Muscle of back (tissue), 3 donors: ENCODE measurements at regions not wholly inside any gene's neighbourhood (a gene's known extent, or its start where the extent isn't known, plus 50 kb on each side); places are given as distances from the start of the nearest gene placed in this dataset.

Experiments used
- DNase-seq, 3 donors: peaks; one replicate each; pipeline versions ENCODE4 v3.0.0 to v3.0.0-alpha.2; 2013

DNA sequence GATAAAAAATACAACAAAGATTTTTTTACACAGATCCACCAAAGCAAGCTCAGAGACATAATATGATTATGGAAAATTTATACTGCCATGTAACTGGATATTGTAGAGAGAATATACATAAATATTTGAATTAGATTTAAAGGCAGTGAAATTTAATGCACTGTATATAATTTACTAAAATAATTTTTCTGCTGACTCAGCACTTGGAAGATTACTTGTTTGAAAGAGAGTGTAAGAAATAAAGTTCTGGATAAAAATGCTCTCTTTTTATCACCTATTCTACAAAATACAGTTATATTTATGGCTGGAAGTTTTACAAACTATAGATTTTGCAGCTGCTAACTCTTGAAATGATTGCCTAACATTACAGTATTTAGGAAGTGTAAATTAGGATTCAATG, 628.3 kb upstream of the CHORDC1 start:
- no peak for DNase-seq

DNA sequence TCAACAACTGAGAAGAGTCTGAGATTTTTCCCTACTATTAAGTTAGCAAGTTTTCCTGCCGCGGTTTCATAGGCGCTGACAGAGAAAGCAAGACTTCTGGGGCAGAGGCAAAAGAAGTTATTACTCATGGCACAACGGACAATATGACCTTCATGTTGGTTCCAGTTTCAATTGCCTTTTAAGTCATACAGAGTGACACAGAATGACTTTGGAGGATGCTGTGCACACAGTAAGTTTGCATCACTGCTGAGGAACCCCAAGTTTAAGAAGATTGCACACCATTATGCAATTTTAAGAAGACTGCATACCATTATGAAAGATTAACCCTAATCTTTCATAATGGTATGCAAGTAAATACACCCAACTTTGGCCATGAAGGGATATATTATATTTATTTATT, 626.5 kb upstream of the CHORDC1 start:
- DNase-seq = no peak

DNA sequence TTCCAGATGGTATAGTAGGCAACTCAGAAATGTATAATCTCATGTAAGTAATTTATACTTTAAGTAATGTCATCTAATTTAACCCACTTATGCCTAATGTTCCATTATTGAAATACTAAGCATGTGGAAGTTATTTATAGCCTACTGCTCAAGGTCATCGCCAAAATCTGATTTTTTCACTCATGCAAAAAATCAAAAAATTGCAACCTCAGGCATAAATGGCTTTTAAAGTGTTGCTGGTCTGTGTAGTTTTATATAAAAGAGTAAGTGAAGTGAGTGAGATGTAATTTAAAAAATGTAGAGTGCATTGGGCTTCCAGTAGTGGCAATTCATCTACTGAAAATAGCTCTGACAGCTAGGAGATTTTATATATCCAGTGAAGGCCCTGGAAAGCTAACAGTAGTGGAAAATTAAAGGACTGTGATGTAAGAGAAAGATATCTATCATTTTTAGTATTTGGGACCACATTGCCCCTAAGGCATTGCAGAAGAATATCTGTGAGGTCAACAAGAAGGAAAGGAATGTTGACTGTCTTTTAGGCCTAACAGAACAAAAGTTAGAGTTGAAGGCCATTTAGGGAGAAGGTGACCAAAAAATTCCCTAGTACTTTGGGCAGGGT, 624.5 kb upstream of the CHORDC1 start:
- no peak for DNase-seq

DNA sequence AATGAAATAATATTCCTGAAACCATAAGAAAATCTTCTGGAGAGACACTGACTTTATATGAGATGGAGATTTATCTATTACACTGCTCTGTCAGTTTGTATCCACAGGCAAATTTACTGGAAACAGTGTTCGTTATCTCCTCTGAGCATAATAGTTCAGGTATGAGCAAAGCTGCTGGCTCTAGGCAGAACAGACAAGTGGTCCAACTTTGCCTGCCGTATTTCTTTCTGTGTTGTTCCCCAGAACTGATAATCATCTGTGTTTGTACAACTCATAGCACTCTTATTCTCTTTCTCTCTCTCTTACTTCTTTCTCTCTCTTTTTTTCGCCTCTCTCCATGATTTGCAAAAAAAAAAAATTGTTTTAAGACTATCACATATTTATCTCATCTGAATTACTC, 623.8 kb upstream of the CHORDC1 start:
- DNase-seq = no peak

DNA sequence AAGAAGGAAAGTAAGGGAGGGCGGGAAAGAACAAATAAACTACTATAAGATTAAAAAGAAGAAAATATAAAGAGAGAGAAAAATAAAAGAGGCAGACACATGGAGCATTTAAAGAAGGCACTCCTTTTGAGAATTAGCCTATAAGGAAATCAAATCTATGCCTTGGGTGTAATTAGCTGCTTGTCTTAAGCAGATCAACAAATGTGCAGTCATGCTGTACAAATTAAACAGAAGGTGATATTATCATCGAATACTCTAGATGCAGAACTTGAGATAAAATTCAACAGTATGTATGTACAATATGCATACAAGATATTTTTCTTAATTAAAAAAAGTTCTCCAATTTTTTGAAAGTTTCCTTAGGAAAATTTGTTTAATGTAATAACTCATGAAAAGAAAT, 623.0 kb upstream of the CHORDC1 start:
- no peak for DNase-seq

DNA sequence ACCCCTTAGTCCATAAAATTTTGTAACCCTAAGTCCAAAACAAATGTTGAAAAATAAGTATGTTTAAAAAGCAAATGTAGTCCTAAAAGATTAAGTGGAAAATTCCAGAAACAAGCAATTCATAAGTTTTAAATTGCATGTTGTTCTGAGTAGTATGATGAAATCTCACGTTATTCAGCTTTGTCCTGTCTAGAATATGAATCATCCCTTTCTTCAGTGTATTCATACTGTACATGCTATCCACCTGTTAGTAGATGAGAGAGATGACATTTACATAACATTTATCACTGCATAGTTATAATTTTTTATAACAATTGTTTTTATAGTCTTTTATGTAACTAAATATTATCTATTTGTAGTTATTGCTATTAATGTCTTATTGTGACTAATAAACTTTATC, 622.3 kb upstream of the CHORDC1 start:
- DNase-seq = no peak

DNA sequence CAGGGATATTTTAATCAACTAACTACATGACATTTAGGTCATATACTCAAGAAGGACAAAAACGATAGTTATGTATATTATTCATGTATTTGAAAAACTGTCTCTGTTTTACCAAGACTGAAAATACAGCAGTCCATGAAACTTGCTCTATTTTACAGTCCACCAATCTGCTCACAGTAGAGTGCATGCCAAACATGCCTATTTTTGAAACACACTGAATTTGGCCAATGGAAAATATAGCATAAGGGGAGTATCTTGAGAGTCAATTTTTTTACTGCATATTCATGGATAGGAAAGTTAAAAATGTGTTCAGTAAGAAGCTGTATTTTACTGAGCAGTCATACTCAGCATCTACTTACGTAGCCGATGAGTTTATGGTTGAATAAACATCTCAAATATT, 621.2 kb upstream of the CHORDC1 start:
- DNase-seq = no peak

DNA sequence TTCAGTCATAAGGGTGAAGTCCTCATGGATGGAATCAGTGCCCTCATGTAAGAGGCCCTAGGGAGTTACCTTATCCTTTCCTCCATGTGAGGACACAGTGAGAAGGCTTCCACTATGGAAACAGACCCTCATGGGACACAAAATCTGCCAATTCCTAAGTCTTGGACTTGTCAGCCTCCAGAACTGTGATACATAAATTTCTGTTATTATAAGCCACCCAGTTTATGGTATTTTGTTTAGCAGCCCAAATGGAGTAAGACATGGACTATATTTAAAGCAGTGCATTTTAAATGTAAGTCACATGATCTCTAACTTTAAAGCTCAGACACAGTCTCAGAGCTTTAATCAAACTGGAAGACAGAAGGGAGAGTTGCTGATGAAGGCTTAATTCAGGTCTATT, 619.8 kb upstream of the CHORDC1 start:
- no peak for DNase-seq

DNA sequence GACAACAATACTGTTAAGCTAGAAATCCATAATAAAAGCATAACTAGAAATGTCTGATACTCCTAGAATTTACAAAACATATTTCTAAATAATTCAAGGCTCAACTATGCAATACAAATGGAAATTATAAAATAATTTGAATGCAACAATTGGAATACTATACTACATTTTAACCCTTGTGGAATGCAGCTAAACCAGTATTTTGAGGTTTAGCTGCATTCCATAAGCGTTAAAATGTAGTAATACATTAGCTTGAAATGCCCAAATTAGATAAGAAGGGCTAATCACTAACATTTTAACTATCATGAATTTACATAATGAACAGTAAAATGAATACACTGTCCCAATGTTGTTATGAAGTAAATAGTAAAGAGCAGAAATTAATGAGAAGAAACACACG, 617.2 kb upstream of the CHORDC1 start:
- DNase-seq = no peak

DNA sequence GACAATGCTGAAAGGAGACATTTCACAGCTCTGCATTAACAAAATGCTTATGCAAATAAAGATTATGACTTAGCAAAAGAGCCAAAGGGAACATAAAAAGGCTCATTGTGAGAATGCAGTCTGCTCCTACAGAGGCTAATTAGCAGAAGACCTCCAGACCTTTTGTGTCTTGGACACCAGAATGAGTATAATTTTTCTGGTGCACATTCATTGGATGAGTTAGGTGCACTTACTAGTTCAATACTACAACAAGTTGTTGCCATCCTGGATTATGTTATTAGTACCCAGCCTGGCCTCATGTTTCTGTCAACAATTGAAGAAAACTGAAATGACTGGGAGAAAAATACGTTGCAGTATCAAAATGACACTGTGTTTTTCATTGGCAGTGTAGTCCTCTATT, 613.2 kb upstream of the CHORDC1 start:
- DNase-seq = no peak

DNA sequence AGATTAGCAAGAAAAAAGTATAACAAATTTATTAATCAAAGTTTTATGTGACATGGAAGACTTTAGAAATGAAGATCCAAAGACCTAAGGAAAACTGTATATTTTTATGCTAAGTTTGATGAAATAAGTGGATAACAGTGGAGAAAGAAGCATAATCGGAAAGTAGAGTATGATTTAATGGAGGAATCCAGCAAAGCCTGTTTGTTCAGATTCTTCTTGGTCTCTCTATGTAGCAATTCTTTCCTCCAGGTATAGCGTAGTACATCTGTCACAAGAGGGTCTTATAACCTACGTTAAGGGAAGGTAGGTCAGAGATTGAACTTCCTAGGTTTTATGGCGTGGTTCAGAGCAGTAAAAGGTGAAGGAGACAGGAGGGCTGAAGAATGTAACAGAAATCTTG, 600.6 kb upstream of the CHORDC1 start:
- no peak for DNase-seq

DNA sequence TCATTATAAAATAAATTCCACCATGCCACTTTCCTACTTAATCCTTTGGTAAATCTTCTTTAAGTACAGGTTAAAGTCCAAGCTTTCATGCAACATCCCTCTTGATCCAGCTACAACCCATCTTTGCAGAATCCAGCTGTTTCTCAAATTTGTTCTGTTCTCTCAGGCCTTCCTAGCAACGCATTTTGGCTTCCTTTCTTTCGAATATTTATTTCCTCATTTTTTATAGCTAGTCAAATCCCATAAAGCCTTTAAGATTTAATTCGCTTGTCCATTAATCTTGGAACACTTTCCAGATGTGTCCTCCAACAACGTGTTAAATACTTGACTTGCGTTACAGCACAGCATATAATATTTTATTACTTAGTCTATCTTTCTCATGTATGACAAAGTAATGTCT, 600.1 kb upstream of the CHORDC1 start:
- peak; percentile 3 to 66 (median 15) for DNase-seq

DNA sequence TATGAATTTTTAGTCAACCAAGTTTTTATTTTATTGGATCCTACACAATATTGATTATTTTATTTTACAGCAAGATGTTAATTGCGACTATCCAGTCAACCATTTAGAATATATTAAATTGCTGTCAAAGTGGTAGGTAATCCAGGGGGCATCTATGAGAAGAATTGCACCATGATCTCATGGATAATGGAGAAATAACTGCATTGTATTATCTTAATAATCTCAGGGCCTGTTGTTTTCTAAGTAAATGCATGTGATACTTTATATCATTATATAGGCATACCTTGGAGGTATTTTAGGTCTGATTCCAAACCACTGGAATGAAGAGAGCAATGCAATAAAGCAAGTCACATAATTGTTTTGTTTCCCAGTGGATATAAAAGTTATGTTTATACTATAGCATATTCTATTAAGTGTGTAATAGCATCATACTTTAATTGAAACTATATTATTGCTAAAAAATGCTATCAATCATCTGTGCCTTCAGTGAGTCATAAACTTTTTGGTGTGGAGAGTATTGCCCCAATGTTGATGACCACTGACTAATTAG, 595.4 kb upstream of the CHORDC1 start:
- DNase-seq = no peak

DNA sequence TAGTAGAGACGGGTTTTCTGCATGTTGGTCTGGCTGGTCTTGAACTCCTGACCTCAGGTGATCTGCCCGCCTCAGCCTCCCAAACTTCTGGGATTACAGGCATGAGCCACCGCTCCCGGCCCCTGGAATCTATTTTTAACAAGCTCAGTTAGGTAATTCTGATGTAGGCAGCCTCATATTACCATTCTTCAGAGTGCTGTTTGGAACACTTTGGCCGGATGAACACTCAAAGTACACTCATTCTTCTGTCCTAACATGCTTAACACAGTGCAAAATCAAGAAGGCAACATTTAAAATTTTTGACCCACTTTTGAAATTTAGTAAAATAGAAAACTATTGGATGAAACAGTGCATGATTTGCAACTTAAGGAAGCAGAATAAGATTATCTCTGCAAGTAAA, 586.7 kb upstream of the CHORDC1 start:
- DNase-seq = no peak

DNA sequence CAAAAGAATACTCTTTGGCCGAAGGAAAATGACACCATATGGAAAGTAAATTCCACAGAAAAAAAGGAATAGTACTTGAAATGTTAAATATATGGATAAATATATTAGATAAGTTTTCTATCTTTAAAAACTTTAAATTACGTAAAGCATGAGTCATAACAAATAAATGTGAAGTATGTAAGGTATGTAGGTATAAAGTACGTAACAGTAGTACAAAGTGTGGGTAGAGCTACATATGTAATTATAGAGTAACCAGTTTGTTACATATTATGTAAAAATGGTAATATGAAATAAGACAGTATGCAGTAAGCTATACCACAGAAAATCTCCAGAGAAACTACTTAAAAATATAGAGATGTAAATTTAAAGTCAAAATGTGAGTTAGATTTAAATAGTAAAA, 582.3 kb upstream of the CHORDC1 start:
- no peak for DNase-seq

DNA sequence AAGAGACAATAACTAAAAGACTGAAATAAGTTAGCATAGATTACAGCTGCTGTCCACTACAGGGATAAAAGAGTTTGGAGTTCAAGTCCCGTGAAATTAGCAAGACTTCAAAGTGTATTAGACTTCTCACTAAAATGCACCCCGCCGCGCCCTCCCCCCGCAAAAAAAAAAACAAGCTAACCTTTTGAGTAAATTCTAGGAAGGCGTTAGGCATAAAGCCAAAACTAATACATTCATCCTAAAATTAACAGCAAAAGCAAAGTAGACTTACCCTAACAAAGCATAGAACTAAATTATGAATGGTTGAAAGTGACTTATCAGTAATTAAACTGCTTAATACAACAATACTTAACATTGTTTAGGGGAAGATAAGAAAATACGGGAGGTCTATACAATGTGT, 581.0 kb upstream of the CHORDC1 start:
- DNase-seq = no peak

DNA sequence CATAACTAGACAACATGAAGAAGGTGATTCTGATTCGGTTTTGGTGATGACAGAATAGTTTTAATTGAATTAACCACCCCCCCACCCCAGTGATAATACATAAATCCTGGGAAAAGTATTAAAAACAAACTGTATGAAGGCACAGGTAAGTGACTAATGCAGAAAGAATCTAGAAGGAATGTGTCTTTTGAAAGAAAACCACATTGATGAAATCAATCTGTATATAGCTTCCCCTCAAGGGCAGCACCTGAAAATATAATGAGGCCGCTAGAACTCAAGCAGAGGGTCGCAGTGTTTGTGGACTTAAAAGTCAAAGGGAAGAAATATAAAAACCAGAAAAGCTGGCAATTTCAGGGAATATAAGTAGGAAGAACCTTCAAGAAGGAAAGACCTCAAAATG, 580.5 kb upstream of the CHORDC1 start:
- no peak for DNase-seq

DNA sequence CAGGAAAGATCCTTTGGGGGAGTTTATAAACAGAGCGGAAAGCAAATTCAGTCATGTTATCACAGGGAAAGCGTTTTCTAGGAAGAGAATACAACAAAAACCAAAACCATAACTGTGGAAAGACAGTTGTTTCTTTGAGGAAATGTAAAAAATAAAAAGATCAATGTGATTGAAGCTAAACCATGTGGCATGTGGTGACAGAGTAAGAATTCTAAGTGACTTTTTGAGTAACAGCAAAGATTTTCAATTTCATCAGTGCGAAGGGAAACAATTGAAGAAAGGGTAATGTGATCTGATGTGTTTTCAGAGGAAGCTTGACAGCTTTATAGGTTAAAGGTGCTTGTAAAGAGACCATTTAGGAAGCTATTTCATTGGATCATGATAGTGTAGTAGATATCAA, 575.9 kb upstream of the CHORDC1 start:
- DNase-seq = no peak

DNA sequence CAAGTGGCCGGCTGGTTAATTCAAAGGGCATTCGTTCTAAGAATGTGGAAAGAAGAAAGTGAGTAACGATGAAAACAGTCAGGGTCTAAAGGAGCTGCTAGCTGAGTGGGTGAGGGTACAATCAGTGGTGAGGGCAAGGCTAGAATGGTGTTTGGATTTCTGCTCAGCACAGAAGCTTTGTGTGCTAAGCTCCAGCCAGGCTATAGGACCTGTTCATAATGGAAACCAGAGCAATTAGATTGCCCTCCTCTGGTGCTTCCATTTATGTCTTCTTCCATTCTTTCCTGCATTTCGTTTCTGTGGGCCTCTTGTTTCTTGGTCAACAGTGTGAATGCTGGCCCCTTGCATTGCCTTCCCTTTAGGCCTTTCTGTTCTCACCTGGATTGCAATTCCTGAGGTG, 572.9 kb upstream of the CHORDC1 start:
- no peak for DNase-seq

DNA sequence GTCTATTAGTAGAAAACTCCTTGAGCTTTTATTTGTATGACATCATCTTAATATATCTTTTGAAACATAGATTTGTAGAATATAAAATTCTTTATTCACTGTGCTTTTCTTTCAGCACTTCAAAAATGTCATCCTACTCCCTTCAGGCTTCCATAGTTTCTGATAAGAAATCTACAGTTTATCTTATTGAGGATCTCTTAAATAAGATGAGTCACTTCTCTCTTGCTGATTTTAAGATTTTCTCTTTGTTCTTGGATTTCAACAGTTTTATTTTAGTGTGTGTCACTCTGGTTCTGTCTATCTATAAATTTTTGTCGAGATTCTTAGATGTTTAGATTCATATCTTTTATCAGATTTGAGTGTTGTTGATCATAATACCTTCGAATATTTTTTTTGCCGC, 566.1 kb upstream of the CHORDC1 start:
- no peak for DNase-seq

DNA sequence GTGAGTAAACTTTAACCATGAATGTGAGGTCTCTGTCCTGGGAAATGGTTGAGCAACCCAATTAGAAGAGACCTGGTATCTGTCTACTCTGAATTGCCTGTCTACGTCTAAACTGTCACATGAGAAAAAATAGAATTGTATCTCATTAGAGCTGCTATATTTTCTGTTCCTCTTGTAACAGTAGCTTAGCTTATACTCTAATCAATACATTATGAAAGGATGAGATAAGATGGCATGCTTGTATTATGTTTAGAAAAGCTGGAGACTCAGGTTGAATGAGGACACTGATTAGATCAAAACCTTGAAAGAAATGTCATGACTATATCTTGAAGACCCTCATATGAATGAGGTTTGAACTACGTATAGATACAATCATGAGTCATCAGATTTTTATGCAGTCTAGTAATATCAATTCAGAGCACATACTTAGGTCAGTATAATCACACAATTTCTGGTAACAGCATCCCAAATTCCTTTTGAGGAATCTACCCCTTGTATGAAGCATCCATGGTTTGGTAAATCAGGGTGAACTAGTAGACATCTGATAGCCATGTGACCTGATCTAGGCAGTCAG, 561.5 kb upstream of the CHORDC1 start:
- DNase-seq = no peak

DNA sequence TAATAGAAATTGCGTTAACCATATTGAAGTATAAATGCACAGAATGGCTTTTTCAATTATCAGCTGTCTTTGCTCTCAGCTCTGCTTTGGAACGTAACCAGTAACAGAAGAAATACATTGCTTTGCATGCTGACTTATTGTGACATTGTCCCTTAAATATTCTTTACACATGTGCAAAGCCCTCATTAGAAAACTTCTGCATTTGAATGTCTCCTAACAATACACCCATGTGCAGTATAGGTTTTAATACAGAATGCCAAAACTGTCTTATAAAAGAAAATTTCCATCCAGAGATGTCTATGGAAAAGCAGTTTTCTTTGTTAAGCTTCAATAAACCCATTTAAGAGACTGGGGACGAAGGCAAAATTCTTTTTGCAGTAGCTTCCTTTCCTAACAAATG, 560.3 kb upstream of the CHORDC1 start:
- peak in 2 of 3 donors; percentile 1 to 23 for DNase-seq

DNA sequence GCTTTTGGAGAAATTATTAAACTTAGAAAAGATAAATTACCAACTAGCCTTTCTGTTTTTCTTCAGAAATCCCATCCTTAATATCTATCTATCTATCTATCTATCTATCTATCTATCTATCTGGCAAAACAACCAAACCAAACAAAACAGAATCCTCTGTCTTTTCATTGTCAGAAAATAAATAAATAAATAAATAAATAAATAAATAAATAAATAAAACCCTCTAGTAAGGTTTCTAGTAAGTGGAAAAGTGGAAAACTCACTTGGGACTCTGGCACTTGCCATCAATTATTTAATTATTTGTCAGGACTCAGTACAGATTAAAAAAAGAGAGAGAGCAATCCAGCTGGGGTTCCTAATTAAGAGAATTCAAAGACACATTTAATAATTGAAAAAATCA, 556.2 kb upstream of the CHORDC1 start:
- DNase-seq = no peak

DNA sequence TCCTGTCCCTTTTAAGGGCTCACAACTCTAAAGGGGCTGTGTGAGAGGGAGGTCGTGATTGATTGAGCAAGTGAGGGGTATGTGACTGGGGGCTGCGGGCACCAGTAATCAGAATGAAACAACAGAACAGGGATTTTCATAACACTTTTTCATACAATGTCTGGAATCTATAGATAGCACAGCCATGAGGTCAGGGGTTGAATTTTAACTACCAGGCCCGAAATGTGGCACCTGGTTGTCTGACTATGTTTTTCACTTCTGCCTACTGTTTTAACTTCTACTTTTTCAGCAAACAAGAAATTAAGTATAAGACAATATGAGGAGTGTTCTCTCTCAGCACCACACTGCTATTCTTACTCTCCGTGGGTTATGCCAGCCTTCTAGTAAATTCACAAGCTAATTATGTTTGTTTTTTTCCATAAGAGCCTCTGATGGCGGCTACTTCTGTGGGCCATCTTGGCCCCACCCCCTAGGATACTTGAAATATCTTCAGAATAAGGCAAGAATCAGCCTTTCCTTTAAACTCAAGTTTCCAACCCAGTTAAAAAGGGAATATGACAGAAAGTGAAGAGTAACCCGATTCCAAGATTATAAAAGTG, 552.8 kb upstream of the CHORDC1 start:
- DNase-seq = no peak
